Pancreas (tissue), 10 donors: ENCODE measurements at regions not wholly inside any gene's neighbourhood (a gene's known extent, or its start where the extent isn't known, plus 50 kb on each side); places are given as distances from the start of the nearest gene placed in this dataset.
"Not testable (repeated sequence)": the region's sequence is repeated elsewhere in the genome, so short reads cannot be mapped to it uniquely, and the experiment has no call there.

Experiments used
- ATAC-seq, 4 donors: fragments of 200-7000 bp; cut with Tn5 transposase; one replicate each; pipeline versions ENCODE4 v1.8.0 to v1.9.1; 2020; ENCODE audit warnings: mild to moderate bottlenecking in 4 of 4, moderate library complexity in 4 of 4
- DNase-seq, 6 donors: peaks; one replicate each; pipeline ENCODE4 v3.0.0-alpha.2; 2020
- FAIRE-seq: peaks from 2 replicates; lab custom pipeline; 2012; peaks lifted over from hg19 to GRCh38; lab: Jason Lieb, UNC
- H3K27ac ChIP-seq, 4 donors: fragments of 200-600 bp; sonication (generic); 1 replicate in 3 of 4; 2 replicates in 1 of 4; pipeline versions ENCODE4 v1.5.0 to v1.8.0; 2020
- H3K27me3 ChIP-seq, 4 donors: fragments of 200-600 bp; one replicate each; pipeline ENCODE4 v1.8.0; 2021
- H3K36me3 ChIP-seq, 3 donors: fragments of 200-600 bp; sonication (generic) in 1 of 3; one replicate each; pipeline versions ENCODE4 v1.5.0 to v1.8.0; 2020 to 2021
- H3K4me1 ChIP-seq, 3 donors: fragments of 200-600 bp; one replicate each; pipeline ENCODE4 v1.8.0; 2021
- H3K4me3 ChIP-seq, 4 donors: fragments of 200-600 bp; sonication (generic) in 2 of 4; one replicate each; pipeline versions ENCODE4 v1.5.0 to v1.8.0; 2020 to 2021
- H3K9me3 ChIP-seq, 4 donors: fragments of 200-600 bp; one replicate each; pipeline ENCODE4 v1.8.0; 2021
- WGBS, 2 donors: extraction: QIAGEN DNeasy Blood & Tissue Kit; methylation state at CpG; one replicate each; pipeline ENCODE4 v1.1.7; 2013; 5-methylcytosine and 5-hydroxymethylcytosine counted together
- intact Hi-C, 3 donors: fragments of 100-400 bp; cut with DNase I; formaldehyde crosslinking; loops; one replicate each; pipeline versions ENCODE4 v1.11.1 to v1.14.2; 2022
- TF ChIP-seq, protein P1 (sequence below), 4 donors: fragments of 200-600 bp; sonication (generic) in 3 of 4; IDR thresholded peaks; one replicate each; pipeline versions ENCODE4 v1.5.0 to v1.8.0; 2021; ENCODE audit warnings: antibody characterized with exemption in 4 of 4
- donor health status: healthy with polysubstance abuse.
- donor health status: DM: no; HTN: no; CAD: no; lungs with moderate emphysema.
- donor health status: DM: no; HTN: no; CAD: no.
- donor health status: control.
- donor health status: control.
- donor health status: Bipolar disorder and iron deficiency.
- donor health status: DM: yes; HTN: yes; CAD: no.
- donor health status: DM: no; HTN: no; CAD: no.
- donor health status: DM: no; HTN: no; CAD: no.
- donor health status: DM: yes; HTN: yes; CAD: no.

- no peaks in the 10 kb centered on the region for H3K27me3 ChIP-seq
- no peaks in the 10 kb centered on the region for H3K9me3 ChIP-seq
- FAIRE-seq (no peak), DNase-seq (no peak), ATAC-seq (no peak)
- H3K36me3 ChIP-seq = no peaks in the 10 kb centered on the region
- no peak overlapping the region for H3K4me3 ChIP-seq
- intact Hi-C loops = no loop called here
- WGBS, 2 donors = 82 to 89% methylated on average over 2 of the region's 2 CpGs
- TF ChIP-seq, protein P1, sequence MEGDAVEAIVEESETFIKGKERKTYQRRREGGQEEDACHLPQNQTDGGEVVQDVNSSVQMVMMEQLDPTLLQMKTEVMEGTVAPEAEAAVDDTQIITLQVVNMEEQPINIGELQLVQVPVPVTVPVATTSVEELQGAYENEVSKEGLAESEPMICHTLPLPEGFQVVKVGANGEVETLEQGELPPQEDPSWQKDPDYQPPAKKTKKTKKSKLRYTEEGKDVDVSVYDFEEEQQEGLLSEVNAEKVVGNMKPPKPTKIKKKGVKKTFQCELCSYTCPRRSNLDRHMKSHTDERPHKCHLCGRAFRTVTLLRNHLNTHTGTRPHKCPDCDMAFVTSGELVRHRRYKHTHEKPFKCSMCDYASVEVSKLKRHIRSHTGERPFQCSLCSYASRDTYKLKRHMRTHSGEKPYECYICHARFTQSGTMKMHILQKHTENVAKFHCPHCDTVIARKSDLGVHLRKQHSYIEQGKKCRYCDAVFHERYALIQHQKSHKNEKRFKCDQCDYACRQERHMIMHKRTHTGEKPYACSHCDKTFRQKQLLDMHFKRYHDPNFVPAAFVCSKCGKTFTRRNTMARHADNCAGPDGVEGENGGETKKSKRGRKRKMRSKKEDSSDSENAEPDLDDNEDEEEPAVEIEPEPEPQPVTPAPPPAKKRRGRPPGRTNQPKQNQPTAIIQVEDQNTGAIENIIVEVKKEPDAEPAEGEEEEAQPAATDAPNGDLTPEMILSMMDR (IDR thresholded peaks at IDR 0.05) = no peak
- H3K27ac ChIP-seq = no peak overlapping the region
- H3K4me1 ChIP-seq = no peaks in the 10 kb centered on the region
Observed at GRCh38 chr5:16291894-16292293, 112.3 kb upstream of the MARCHF11 start.

DNA sequence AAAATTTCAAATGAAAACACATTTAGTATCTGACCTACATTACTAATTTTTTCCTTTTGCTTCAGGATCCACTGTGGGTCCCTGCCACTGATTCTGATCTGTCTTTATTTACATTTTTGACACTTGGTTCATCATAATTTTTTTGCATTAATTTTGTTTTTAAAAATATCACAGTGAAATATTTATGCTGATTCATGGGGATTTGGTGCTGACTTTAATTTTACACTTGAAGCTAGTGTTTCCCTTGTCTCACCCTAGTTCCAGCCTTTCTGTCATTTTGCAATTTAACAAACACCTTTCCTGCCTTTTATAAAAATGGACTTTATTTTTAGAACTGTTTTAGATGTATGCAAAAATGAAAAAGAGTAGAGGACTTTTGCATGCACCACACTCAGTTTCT, 111.9 kb upstream of the MARCHF11 start:
- Histone ChIP-seq H3K4me3 (no peak overlapping the region), H3K27ac (no peak overlapping the region), H3K36me3 (no peaks in the 10 kb centered on the region), H3K27me3 (no peaks in the 10 kb centered on the region), H3K9me3 (no peaks in the 10 kb centered on the region), H3K4me1 (no peaks in the 10 kb centered on the region)
- TF ChIP-seq, protein P1 (IDR thresholded peaks at IDR 0.05) = no peak
- no peak for ATAC-seq
- no peak for FAIRE-seq
- DNase-seq = no peak
- intact Hi-C loops = no loop called here

DNA sequence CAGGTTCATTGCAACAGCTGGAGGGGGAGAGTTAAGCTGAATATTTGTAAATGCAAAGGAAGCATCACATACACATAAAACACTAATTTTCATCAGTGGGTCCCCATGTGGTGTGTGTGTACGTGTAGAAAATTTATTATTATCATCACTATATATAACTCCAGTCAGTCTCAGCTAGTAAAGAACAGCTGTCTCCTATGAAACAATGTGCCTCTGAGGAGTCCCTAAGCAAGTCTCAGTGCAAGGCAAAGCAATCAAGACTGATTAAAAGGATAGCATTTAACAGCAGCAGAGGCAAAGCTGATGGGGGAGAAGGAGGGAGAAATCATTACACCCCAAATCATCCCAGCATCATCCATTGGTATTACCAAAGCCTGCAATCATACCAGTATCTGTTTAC, 104.2 kb upstream of the MARCHF11 start:
- 68 to 77% methylated on average over 1 of the region's 1 CpG for WGBS, 2 donors
- no peak for ATAC-seq
- no peaks in the 10 kb centered on the region for H3K9me3 ChIP-seq
- no peaks in the 10 kb centered on the region for H3K36me3 ChIP-seq
- no peak for FAIRE-seq
- H3K27ac ChIP-seq = no peak overlapping the region
- TF ChIP-seq, protein P1 (IDR thresholded peaks at IDR 0.05) = no peak
- no peak for DNase-seq
- no peaks in the 10 kb centered on the region for H3K27me3 ChIP-seq
- intact Hi-C loops = no loop called here
- H3K4me1 ChIP-seq = no peaks in the 10 kb centered on the region
- no peak overlapping the region for H3K4me3 ChIP-seq

GRCh38 chr5:16276859-16277258, 97.3 kb upstream of the MARCHF11 start:
- intact Hi-C loops, H3K4me1 ChIP-seq, H3K9me3 ChIP-seq, H3K36me3 ChIP-seq, FAIRE-seq, H3K27ac ChIP-seq, H3K4me3 ChIP-seq, DNase-seq, ATAC-seq, H3K27me3 ChIP-seq: not testable (repeated sequence)
- WGBS, 2 donors = 94 to 100% methylated on average over 1 to 28 of the region's 28 CpGs

GRCh38 chr5:16271851-16272250, 92.3 kb upstream of the MARCHF11 start:
- Histone ChIP-seq H3K4me3 (no peak overlapping the region), H3K36me3 (no peaks in the 10 kb centered on the region), H3K9me3 (no peaks in the 10 kb centered on the region), H3K27me3 (no peaks in the 10 kb centered on the region), H3K4me1 (no peaks in the 10 kb centered on the region), H3K27ac (no peak overlapping the region)
- 43 to 50% methylated on average over 3 of the region's 3 CpGs for WGBS, 2 donors
- DNase-seq = no peak
- no peak for FAIRE-seq
- ATAC-seq = no peak
- intact Hi-C loops = no loop called here
- TF ChIP-seq, protein P1 (IDR thresholded peaks at IDR 0.05) = no peak

GRCh38 chr5:16265141-16265540, 85.5 kb upstream of the MARCHF11 start:
- DNase-seq (no peak), ATAC-seq (no peak), FAIRE-seq (no peak)
- Histone ChIP-seq H3K36me3 (no peaks in the 10 kb centered on the region), H3K4me3 (no peak overlapping the region), H3K9me3 (no peaks in the 10 kb centered on the region), H3K27me3 (no peaks in the 10 kb centered on the region), H3K27ac (no peak overlapping the region), H3K4me1 (no peaks in the 10 kb centered on the region)
- TF ChIP-seq, protein P1 (IDR thresholded peaks at IDR 0.05) = no peak
- intact Hi-C loops = no loop called here
- 81 to 85% methylated on average over 6 of the region's 6 CpGs for WGBS, 2 donors
